ENCODE measurements at regions not wholly inside any gene's neighbourhood (a gene's known extent, or its start where the extent isn't known, plus 50 kb on each side); places are given as distances from the start of the nearest gene placed in this dataset.
"Not testable (repeated sequence)": the region's sequence is repeated elsewhere in the genome, so short reads cannot be mapped to it uniquely, and the experiment has no call there.

DNA sequence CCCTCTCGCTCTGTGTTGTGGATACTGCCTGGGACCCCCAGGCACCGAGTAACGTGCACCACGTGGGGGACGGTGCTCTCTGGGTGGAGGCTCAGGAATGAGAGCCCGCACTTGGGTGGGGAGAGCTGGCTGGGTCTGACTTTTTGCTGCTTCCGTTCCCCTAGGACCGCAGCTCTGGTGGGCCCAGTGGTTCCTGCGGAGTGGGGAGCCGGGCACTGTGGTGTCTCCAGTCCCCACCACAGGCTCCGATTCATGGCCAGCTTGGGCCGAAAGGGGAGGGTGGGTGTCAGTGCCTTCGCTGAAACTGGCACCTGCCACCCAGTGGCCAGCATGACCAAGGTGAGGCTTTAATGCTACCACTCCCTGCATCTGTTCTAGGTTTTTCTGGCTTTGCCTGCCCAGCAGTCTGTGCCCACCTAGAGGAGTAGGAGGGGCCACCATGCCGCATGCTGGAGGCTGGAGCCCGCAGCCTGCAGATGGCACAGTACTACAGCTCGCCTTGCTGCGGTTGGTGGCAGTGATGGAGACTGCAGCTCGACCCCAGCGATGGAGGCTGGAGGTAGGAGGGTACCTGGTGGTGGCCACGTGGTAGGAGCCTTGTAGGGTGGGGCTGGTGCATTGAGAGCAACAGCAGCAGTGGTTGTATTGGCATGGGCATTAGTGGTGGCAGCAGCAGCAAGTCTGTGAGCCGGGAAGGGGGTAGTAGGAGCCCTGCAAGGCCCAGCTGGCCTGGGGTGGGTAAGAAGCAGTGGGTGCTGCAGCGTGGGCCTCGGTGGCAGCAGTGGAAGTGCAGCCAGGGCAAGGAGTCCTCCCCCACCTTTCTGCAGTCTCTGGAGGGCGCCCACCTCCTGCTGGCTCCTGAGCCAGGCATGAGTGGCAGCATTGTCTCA lies 118.8 kb upstream of the VPREB1 start:
- intact Hi-C loops (cut with DNase I): no loop called here
- DNase-seq (ENCODE audit: low spot score): no peak

DNA sequence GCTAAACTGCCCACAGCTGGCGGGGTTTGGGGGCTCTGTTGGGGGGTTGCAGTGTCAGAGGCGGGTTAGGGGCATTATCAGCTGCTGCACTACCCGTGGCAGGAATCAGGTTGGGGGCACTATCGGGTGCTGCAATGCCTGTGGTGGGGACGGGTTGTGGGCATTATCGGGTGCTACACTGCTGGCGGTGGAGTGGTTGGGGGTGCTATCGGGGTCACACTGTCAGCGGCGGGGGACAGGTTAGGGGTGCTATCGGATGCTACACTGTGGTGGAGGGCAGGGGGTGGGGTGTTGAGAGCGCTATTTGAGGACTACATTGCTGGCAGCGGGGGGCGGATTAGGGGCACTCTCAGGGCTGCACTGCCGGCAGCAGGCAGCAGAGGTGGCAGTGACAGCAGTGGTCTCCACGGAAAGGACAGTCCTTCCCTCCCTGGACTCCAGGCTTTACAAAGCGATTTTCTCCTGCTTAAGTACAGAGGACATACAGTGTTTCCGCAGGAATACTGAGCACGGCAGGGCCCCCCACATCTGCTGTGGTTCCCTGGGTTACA lies 119.5 kb upstream of the VPREB1 start:
- DNase-seq (ENCODE audit: low spot score): no peak
- intact Hi-C loops (cut with DNase I): no loop called here

DNA sequence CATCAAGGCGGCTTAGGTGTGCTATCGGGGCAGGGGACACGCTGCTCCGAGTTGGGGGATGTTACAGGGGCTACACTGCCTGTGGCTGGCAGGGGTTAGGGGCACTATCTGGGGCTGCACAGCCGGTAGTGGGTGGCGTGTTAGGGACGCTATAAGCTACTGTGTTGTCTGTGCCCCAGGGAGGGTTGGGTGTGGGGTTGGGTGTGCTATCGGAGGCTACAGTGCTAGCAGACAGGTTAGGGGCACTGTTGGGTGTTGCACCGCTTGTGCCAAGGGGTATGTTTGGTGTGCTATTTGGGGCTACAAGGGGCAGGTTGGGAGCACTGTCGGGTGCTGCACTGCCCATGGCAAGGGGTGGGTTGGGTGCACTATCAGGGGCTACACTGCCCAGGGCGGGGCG lies 120.2 kb upstream of the VPREB1 start:
- DNase-seq (ENCODE audit: low spot score): no peak
- intact Hi-C loops (cut with DNase I): no loop called here

DNA sequence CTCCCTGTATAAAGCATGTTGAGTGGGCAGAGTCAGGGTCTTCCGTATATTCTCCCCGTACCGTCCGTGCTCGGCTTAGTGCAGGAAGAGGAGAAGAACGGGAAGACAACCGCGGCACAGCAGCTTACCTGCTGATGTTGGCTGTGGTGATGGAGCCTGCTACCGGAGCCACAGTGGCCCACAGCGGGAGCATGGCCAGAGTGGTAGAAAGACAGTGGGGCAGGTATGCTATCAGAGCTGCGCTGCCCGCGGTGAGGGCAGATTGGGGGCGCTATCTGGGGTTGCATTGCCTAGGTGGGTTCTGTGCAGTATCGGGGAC lies 120.7 kb upstream of the VPREB1 start:
- DNase-seq (ENCODE audit: low spot score): no peak
- intact Hi-C loops (cut with DNase I): no loop called here

DNA sequence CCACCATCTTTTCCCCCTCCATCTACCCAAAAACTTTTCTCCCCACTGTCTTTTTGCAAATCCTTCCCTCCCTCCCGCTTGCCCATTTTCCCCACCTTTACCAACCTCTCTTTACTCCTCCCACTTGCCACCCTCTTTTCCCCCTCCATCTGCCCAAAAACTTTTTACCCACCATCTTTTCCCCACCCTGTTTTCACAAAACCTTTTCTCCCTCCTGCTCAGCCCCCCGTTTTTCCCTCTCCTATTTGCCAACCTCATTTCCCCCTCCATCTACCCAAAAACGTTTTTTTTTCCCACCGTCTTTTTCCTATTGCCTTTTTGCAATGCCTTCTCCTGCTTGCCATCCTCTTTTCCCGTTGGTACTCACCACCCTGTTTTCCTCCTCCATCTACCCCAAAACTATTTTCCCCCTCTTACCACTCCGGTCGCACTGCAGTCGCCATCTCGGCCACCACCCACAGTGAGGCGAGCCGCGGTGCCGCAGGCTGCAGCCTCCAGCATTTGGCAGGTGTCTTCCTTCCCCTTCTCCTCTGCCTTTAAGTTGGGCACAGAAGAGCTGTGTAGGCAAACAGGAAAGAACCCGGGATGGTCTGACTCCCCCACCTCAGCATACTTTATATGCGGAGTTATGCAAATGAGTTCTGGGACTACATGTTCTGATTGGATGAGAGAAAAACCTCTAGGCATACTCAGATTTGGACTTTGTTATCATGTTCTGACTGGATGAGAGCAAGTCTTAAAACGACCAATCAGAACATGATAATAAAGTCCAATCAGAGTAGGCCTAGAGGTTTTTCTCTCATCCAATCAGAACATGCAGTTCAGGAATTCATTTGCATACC lies 121.2 kb upstream of the VPREB1 start:
- no peak for DNase-seq (ENCODE audit: low spot score)
- intact Hi-C loops (cut with DNase I): no loop called here

DNA sequence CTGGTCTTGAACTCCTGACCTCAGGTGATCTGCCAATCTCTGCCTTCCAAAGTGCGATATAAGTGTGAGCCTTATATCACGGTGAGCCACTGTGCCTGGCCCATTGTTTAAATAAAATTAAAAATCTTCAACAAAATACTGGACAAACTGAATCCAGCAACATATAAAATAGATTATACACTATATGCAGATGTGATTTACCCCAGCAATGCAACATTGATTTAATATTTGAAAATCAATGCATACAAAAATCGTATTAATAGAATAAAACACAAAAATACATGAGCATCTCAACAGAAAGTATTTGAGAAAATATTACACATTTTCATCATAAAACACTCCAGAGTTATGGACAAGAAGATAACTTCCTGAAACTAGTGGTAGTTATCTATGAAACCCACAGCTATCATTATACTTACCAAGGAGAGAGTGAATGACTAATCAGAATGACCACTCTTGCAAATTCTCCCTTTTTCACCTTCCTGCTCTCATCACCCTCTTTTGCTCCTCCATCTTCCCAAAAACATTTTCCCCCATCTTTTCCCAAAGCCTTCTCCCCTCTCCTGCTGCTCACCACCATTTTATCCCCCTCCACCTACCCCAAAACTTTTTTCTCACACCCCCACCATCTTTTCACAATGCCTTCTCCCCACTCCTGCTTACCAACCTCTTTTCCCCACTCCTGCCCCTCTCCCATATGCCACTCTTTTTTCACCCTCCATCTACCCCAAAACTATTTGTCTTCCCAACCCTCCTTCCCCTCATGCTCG lies 122.1 kb upstream of the VPREB1 start:
- intact Hi-C loops (cut with DNase I): no loop called here
- DNase-seq (ENCODE audit: low spot score): no peak

DNA sequence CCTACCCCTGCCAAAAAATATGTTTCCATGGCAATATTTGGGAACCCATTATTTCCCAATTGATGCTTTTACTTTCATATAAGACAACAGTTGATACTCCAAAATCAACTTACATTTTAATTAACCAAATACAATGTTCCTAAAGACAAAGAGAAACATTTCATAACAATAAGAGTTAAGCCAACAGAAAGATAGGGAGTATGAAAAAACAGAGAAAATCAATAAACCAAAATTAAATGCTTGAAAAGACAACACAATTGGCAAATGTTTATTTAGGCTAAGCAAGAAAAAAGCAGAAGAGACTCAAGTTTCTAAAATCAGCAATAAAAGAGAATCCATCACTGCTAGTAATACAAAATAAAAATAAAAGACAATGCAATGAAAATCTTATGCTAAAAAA lies 123.1 kb upstream of the VPREB1 start:
- no peak for DNase-seq (ENCODE audit: low spot score)

DNA sequence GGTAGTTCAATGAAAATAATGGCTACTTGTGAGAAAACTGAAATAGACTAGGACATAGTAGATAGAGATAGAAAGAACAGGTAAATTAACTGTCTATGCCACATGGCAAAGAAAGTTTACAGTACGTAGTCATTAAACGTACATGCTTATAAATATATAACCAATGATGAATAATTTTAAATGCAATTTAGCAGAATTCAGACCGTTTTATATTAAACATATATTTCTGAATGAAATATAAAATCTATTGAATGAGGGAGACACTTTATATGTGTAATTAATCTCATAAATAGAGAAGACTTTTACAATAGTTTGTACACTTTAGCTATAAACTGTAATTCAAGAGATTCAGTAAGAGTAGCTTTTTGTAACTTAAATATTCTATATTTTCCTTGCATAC lies 124.4 kb upstream of the VPREB1 start:
- intact Hi-C loops (cut with DNase I): no loop called here
- DNase-seq (ENCODE audit: low spot score): no peak

More for the DNA sequence above, 123.1 kb upstream of the VPREB1 start:
- intact Hi-C loops (cut with DNase I): no loop called here

DNA sequence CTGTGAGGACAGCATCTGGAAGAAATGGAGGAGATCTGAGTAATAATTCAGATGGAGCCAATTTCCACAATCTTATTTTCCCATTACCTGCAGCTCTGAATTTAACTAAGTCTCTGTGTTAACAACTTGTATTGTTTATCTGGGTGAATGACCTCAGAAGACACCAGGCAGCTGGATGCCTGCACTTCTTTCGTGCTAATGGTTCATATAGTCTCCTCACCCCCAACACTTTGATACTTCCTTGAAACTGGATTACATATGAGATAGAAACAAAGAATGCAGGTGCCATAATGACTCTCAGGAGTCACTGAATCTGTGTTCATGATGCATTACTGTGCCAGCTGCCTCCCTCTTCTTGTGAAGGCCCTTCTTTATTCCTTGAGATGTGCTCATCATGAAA lies 125.6 kb upstream of the VPREB1 start:
- intact Hi-C loops (cut with DNase I): no loop called here
- DNase-seq (ENCODE audit: low spot score): no peak

DNA sequence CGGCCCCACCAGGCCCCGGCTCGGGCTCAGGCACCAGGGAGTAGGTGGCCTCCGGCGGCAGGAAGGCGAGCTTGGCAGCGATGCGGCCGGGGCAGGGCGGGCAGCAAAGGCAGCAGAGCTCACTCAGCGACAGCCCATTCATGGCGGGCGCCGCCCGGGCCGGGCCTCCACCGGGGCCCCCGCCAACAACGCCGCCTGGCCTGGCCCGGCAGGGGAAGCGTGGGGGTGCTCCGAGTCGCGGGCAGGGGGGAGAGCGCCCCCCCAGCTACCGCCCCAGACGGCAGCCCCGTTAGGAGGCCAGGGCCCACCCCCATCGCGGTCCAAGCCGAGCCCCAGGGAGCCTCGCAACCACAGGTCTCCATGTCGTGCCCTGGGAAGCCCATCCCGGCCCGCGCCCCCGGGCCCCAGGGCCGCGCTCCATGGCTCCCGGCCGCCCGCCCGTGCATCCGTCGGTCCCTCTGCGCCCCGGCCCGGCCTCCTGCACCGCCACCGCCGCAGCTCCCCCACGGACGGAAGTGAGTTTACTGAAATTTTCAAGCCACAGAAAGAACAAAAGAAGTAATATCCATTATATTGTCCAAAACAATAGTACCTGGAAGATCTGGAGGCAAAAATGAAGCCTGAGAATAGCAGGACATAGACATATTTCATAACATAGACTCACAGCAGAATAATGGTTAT lies 126.6 kb upstream of the VPREB1 start:
- intact Hi-C loops (cut with DNase I); DNase-seq (ENCODE audit: low spot score): not testable (repeated sequence)

DNA sequence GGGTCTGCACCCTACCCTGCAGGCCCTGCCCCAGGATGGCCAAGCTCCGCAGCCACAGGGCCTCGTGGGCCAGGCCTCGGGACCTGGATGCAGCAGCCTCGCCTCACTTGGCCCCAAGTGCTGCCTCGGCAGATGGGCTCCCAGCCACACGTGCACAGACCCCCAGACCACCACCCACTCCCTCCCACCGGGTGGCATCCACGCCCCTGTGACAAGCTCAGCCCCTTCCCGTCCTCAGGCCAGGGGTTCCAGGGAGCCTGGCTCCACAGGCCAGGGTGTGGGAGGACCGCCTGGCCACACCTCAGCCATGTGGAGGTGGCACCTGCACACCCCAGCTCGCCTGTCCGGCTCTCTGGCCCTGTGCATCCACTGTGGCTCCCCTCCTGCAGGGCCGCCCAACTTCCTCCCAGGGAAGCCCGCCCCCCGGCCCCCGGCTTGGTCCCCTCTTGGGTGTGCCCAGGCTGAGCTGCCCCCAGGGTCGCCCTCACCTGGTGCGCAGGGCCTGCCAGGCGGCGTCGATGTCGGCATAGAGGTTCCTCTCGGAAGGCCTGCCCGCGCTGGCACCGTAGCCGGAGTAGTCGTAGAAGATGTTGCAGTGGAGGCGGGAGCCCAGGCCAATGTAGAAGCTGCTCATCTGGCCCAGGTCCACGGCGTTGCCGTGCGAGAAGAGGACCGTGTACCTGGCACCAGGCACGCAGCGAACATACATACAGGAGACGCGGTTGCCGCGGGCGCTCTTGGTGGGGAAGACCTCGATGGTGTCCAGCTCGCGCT lies 127.4 kb upstream of the VPREB1 start:
- intact Hi-C loops (cut with DNase I); DNase-seq (ENCODE audit: low spot score): not testable (repeated sequence)

DNA sequence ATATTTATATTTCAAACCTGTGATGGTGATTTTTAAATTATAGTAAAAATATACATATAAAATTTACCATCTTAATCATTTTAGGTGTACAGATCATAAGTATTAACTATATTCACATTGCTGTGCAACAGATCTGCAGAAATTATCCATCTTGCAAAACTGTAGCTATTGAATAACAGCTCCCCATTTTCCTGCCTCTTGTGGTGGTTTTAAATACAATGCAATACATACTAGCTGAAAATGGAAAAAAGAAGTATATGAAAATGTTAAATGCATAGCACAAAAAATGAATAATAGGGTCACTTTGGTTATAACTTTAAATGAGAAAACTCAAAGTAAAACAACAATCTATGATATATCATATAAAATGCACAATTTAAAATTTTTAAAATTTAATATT lies 130.9 kb upstream of the VPREB1 start:
- no peak for DNase-seq (ENCODE audit: low spot score)
- intact Hi-C loops (cut with DNase I): no loop called here

DNA sequence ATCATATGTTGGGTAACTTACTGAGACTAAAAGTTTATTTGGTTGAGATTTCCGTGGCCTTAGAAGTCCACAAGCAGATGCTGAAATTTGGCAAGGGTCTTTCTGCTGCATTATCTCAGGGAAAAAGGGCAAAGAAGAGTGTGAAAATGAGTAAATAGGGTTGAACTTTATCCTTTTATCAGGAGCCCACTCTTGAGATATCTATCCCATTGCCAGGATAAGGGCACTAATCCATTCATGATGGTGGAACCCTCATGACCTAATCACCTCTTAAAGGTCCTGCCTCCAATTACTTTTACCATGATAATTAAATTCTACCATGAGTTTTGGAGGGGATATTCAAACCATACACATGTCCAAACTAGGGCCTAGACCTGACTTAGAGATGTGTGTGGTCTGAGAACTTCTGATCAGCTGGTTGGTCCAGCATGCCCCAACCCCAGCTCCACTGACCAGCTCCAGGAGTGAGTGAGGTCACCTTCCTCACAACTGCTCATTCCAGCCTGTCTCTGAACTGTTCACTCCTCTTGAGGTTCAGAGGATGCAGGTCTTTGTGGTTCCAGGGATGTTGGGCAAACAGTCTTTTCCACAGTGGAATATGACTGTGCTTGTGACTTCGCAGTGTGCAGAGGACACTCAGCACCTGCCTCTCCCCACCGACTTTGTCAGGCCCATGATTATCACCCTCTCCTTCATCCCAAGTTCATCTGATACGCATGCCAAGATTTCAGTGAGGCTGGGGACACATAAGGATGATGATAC lies 130.1 kb upstream of the TOP3B start:
- DNase-seq (ENCODE audit: low spot score): no peak
- intact Hi-C loops (cut with DNase I): no loop called here

DNA sequence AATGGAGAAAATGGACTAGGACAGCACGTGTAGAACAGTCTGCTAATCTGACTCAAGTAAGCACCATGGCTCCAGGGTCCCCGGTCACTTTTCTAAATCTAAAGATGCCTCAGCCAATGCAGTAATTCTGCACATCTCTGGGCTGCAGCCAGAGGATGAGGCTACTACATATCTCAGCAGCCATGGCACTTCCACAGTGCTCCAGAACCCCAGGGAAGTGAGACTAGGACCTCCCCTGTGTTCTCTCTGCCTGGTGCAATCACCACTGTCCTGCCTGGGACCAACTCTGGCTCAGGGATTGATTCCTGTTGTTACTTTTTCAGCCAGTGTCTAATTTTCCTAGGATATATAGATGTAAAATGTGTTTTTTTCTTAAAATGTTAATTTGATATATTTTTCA lies 129.4 kb upstream of the TOP3B start:
- no peak for DNase-seq (ENCODE audit: low spot score)
- intact Hi-C loops (cut with DNase I): no loop called here

DNA sequence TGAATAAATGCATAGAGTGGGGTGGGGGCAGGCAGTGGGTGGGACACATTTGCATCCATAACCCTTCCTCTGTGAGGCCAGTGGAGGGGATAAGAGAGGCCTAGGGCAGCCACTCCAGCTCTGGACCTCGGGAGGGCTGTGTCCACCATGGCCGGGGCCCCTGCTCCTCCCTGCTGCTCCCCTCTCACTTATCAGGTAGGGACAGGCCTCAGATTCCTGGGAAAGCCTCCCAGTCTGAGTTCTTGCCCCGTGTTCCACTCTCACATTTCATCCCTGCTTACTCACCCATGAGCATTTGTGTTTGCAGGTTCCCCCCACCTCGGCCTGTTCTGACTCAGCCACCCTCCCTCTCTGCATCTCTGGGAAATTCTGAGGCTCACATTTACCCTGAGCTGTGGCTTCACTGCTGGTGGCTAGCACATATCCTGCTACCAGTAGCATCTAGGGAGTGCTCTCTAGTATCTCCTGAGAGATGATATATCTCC lies 128.7 kb upstream of the TOP3B start:
- no peak for DNase-seq (ENCODE audit: low spot score)
- intact Hi-C loops (cut with DNase I): no loop called here

DNA sequence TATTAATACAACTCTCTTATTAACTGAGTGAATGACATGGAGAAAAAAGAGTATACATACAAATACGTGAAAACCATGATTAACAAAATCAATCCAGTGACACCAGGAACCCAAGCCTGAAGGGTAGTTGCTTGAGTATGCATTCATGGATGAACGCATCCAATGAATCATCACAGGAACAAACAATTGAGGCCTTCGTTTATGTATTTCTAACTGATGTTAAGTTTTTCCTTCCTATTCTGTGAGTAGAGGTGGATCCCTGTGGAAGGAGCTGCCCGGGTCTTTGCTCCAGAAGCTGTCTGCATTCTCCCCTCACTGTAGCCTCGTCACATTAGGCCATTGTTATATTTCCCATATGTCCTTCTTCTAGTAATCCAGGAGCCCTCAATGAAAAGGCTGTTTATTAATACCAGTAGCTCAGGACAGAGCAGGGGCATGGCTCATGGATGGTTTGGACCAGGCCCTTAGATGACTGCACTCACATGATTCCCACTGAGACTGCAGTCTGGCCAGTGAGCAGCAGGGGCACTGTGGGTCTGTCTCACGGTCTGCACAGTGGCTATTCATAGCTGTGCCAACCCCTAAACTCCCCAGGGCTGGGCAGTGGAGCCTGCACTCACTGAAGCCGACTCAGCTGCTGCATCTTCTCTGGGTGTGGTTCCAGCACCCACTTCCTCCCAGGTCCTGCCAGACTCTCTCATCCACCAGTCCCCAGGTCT lies 128.1 kb upstream of the TOP3B start:
- intact Hi-C loops (cut with DNase I): no loop called here
- peak; percentile 82 for DNase-seq (ENCODE audit: low spot score)

All from posterior vena cava (tissue), 2 donors.